ENCODE measurements at regions not wholly inside any gene's neighbourhood (a gene's known extent, or its start where the extent isn't known, plus 50 kb on each side); places are given as distances from the start of the nearest gene placed in this dataset.

- no peak for TF ChIP-seq CTCF (IDR thresholded peaks at IDR 0.05; ENCODE audit: borderline replicate concordance, insufficient read depth, low read depth, low read length)
- H3K4me3 ChIP-seq (ENCODE audit: low read depth, low read length), result no peak overlapping the region
These were observed 392.8 kb upstream of the MEIS1 start for GRCh38 chr2:66041902-66042657.

- no peak overlapping the region for H3K4me3 ChIP-seq (ENCODE audit: low read depth, low read length)
- no peak for TF ChIP-seq CTCF (IDR thresholded peaks at IDR 0.05; ENCODE audit: borderline replicate concordance, insufficient read depth, low read depth, low read length)
These were observed 398.0 kb upstream of the MEIS1 start for GRCh38 chr2:66036948-66037347.

GRCh38 chr2:66034467-66034866 is 400.5 kb upstream of the MEIS1 start:
- H3K4me3 ChIP-seq (ENCODE audit: low read depth, low read length), result no peak overlapping the region
- TF ChIP-seq CTCF (IDR thresholded peaks at IDR 0.05; ENCODE audit: borderline replicate concordance, insufficient read depth, low read depth, low read length), result no peak

- no peak overlapping the region for H3K4me3 ChIP-seq (ENCODE audit: low read depth, low read length)
- TF ChIP-seq CTCF (IDR thresholded peaks at IDR 0.05; ENCODE audit: borderline replicate concordance, insufficient read depth, low read depth, low read length), result no peak
These were observed 402.6 kb upstream of the MEIS1 start for GRCh38 chr2:66032226-66032775.

GRCh38 chr2:66031236-66031635 is 403.7 kb upstream of the MEIS1 start:
- TF ChIP-seq CTCF (IDR thresholded peaks at IDR 0.05; ENCODE audit: borderline replicate concordance, insufficient read depth, low read depth, low read length), result no peak
- H3K4me3 ChIP-seq (ENCODE audit: low read depth, low read length), result no peak overlapping the region

- no peak overlapping the region for H3K4me3 ChIP-seq (ENCODE audit: low read depth, low read length)
- no peak for TF ChIP-seq CTCF (IDR thresholded peaks at IDR 0.05; ENCODE audit: borderline replicate concordance, insufficient read depth, low read depth, low read length)
These were observed 404.4 kb upstream of the MEIS1 start for GRCh38 chr2:66030553-66030952.

GRCh38 chr2:66024391-66024790 is 410.5 kb upstream of the MEIS1 start:
- TF ChIP-seq CTCF (IDR thresholded peaks at IDR 0.05; ENCODE audit: borderline replicate concordance, insufficient read depth, low read depth, low read length), result no peak
- no peak overlapping the region for H3K4me3 ChIP-seq (ENCODE audit: low read depth, low read length)
